Activated T-cell treated with anti-CD3 and anti-CD28 coated beads, Interleukin-2, amount 50 U/mL, for 4 hours (primary cell): ENCODE measurements at regions not wholly inside any gene's neighbourhood (a gene's known extent, or its start where the extent isn't known, plus 50 kb on each side); places are given as distances from the start of the nearest gene placed in this dataset.

Experiments used
- ATAC-seq, 2 donors: fragments of 200-7000 bp; cut with Tn5 transposase; one replicate each; pipeline ENCODE4 v1.10.0; 2021
- DNase-seq: peaks from one replicate; pipeline ENCODE4 v3.0.0-alpha.2; 2020
- H3K27me3 Mint-ChIP-seq: one replicate; pipeline ENCODE4 v1.8.0; 2021; ENCODE audit warnings: low read depth, mixed read lengths
- H3K36me3 Mint-ChIP-seq: one replicate; pipeline ENCODE4 v1.8.0; 2022; ENCODE audit warnings: mixed read lengths; ENCODE audit not compliant: insufficient read depth
- H3K4me1 Mint-ChIP-seq: one replicate; pipeline ENCODE4 v1.8.0; 2021; ENCODE audit warnings: low read depth, mixed read lengths
- H3K4me3 Mint-ChIP-seq: one replicate; pipeline ENCODE4 v1.8.0; 2021; ENCODE audit warnings: mild to moderate bottlenecking, moderate library complexity, mixed read lengths
- H3K9me3 Mint-ChIP-seq: one replicate; pipeline ENCODE4 v1.8.0; 2021; ENCODE audit warnings: mixed read lengths

DNA sequence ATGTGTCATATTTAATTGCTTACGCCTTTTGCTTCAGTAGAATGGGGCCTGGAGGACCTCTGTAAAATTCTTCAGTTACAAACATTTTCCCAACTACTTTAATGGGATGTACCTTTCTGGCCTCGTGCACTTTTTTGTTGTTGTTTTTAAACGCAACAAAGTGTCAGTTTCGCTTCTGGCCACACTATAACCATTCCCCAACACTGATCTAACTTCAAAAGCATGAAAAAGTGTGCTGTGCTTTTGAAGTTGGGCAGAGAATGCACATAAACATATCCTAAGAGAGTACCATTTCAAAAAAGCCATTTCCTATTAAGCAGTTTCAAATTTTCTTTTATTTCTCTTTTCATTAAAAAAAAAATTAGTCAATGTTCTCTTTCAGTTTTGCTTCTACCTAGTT is 435.8 kb downstream of the CNTN6 start:
- peaks cover 10% of the 10 kb centered on the region for H3K9me3 Mint-ChIP-seq
- H3K4me3 Mint-ChIP-seq, result no peak overlapping the region
- ATAC-seq (no peak), DNase-seq (no peak)
- H3K27me3 Mint-ChIP-seq, result no peaks in the 10 kb centered on the region
- H3K4me1 Mint-ChIP-seq, result no peaks in the 10 kb centered on the region
- no peaks in the 10 kb centered on the region for H3K36me3 Mint-ChIP-seq

DNA sequence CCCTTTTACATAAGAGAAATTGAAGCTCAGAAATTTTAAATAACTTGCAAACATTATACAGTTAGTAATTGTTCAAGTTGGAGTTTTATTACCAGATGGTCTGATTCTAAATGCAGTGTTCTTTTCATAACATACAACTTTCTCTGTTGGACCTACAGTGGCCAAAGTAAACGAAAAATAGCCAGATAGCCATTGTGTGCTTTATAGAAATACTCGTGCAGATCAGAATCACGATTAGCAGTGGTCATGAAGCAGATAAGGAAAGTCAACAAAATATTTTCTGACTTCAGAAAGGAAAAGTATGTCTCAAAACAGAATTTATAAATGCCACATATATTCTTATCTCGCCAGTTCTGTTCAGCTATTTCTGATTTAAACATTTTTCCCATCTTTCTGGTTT is 436.9 kb downstream of the CNTN6 start:
- Mint-ChIP-seq H3K4me1 (no peaks in the 10 kb centered on the region), H3K9me3 (peaks cover 15% of the 10 kb centered on the region), H3K27me3 (no peaks in the 10 kb centered on the region), H3K4me3 (no peak overlapping the region), H3K36me3 (no peaks in the 10 kb centered on the region)
- DNase-seq, result no peak
- ATAC-seq, result no peak

DNA sequence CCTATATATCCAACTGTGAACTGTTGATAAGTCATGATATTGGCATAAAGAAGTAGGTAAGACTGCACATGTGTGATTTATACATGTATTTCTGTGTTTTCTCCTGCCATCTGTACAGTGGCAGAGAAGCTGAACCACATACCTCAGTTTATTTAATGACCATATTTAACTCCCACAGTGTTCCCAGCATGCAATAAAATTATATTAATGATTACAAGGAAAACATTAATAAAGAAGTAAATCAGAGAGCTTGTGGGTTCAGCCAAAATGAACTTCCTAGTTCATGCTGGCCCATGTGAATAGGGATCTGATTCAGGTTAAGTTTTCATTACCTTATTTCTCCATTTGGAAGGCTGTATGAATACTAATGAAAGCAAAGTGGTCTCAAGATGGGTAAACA is 439.2 kb downstream of the CNTN6 start:
- peaks cover 16% of the 10 kb centered on the region for H3K9me3 Mint-ChIP-seq
- H3K4me3 Mint-ChIP-seq, result no peak overlapping the region
- H3K36me3 Mint-ChIP-seq, result no peaks in the 10 kb centered on the region
- no peaks in the 10 kb centered on the region for H3K27me3 Mint-ChIP-seq
- ATAC-seq (no peak), DNase-seq (no peak)
- no peaks in the 10 kb centered on the region for H3K4me1 Mint-ChIP-seq

DNA sequence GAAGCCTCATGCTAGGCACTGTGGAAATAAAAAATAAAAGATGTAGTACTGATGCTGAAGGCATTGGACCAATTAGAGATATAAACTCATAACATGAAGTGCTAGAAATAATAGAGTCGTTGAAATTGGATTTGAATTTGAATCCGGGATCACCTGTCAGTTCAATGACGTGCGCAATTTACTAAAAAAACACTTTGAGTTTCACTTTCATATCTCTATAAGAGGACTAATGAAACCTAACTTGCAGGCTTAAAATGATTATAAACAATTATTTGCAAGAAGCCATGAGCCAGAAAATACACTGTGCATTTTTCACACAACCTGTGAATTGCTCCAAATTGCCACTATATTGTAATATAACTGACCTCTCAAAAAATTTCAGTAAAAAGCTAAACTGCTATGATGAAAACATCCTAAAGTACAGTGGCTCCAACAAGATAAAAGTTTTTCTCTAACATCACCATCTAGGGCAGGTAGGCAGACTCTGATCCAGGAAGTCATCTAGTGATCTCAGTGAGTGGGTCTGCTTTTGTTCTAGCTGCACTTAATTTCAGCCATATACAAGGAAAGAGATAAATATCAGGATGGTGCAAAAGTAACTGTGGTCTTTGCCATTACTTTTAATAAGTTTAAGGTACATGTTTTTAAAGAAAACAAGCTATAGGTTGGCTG is 440.2 kb downstream of the CNTN6 start:
- Mint-ChIP-seq H3K36me3 (no peaks in the 10 kb centered on the region), H3K4me1 (no peaks in the 10 kb centered on the region), H3K9me3 (peaks cover 19% of the 10 kb centered on the region), H3K4me3 (no peak overlapping the region), H3K27me3 (no peaks in the 10 kb centered on the region)
- ATAC-seq (no peak), DNase-seq (no peak)

DNA sequence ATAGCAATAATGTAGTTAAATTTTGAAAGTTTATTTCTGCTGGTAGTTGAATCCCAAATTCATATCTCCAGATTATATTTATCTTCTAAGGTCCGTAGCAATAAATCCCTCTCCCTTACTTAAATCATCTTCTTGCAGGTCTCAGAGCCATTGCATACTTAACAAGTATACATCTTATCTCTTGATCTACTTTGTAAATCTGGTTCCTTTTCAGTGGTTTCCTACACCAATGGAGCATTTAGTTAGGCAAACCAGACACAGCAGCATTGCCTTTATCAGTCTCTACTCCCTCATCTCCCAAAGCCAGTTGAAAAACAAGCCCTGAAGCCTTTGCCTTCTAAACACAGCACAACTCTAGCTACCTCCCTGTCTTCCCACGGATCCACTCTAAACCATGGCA is 440.9 kb downstream of the CNTN6 start:
- ATAC-seq (no peak), DNase-seq (no peak)
- no peak overlapping the region for H3K4me3 Mint-ChIP-seq
- H3K27me3 Mint-ChIP-seq, result no peaks in the 10 kb centered on the region
- H3K9me3 Mint-ChIP-seq, result peaks cover 20% of the 10 kb centered on the region
- H3K4me1 Mint-ChIP-seq, result no peaks in the 10 kb centered on the region
- no peaks in the 10 kb centered on the region for H3K36me3 Mint-ChIP-seq

DNA sequence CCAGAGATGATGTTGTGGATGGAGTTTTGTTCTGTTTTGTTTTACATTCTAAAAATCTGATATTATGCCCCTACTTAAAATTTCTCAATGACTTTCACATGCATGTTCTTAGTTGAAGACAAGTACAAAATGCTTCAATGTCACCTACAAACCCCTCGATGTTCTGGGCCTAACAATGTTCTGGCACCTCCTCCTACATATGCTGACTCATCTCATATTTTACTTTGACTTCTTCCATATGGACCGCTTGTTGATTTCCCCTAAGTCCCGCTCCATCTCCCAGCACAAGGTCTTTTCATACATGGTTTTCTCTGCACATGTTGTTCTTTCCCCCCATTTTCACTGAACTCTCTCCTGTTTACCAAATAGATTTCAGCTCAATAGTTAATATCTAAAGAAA is 441.4 kb downstream of the CNTN6 start:
- no peaks in the 10 kb centered on the region for H3K4me1 Mint-ChIP-seq
- H3K36me3 Mint-ChIP-seq, result no peaks in the 10 kb centered on the region
- no peaks in the 10 kb centered on the region for H3K27me3 Mint-ChIP-seq
- peaks cover 24% of the 10 kb centered on the region for H3K9me3 Mint-ChIP-seq
- ATAC-seq (no peak), DNase-seq (no peak)
- H3K4me3 Mint-ChIP-seq, result no peak overlapping the region

DNA sequence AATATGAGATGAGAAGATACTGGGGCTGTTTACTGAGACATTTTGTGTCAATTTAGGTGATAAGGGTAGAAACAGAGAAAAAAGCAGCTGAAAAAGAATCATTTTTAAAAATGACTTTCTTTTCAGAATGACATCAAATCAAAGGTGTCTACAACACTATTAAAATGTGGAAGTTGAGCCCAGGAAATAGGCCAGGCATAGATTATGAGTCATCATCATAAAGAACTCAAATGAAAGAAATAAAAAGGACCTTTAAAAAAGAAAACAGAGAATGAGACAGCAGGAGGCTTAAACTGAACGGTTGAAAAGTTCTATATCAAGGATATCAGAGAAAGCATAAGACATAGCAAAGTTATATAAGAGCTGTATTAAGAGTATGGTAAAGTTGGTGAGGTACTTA is 442.5 kb downstream of the CNTN6 start:
- ATAC-seq, result no peak
- H3K27me3 Mint-ChIP-seq, result no peaks in the 10 kb centered on the region
- no peaks in the 10 kb centered on the region for H3K36me3 Mint-ChIP-seq
- no peaks in the 10 kb centered on the region for H3K4me1 Mint-ChIP-seq
- H3K4me3 Mint-ChIP-seq, result no peak overlapping the region
- DNase-seq, result no peak
- H3K9me3 Mint-ChIP-seq, result peaks cover 19% of the 10 kb centered on the region

DNA sequence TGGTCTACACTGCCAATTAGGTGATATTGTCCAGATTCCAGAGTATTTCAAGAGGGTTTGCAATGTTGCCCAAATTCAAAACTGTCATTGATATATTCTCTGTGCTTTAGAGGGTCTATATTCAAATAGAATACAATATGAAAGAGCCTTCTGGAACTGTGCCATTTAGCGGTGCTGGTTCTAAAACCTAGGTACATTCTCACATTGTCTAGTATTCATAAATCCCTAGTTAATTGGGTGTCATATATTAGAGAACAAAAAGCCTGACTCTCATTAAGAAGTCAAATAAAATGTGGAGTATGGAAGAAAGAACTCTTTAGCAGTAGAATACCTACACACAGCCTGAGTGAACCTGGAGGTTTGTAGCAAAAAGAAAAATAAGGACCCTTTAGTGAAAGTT is 447.9 kb downstream of the CNTN6 start:
- no peak overlapping the region for H3K4me3 Mint-ChIP-seq
- ATAC-seq (no peak), DNase-seq (no peak)
- peaks cover 14% of the 10 kb centered on the region for H3K9me3 Mint-ChIP-seq
- no peaks in the 10 kb centered on the region for H3K27me3 Mint-ChIP-seq
- no peaks in the 10 kb centered on the region for H3K4me1 Mint-ChIP-seq
- no peaks in the 10 kb centered on the region for H3K36me3 Mint-ChIP-seq

DNA sequence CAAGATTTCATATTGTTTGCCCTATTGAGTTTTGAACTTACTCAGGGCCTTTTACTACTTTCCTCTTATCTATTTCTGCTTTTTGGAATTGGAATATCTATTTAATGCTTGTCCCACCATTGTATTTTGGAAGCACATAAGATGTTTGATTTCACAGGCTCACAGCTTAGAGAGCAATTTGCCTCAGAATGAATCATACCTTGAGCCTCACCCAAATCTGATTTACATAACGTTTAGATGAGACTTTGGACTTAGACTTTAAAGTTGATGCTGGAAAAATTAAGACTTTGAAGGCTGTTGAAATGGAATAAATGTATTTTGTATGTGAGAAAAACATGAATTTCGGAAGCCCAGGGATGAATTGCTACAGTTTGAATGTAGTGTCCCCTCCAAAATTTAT is 458.9 kb downstream of the CNTN6 start:
- ATAC-seq, result no peak
- no peaks in the 10 kb centered on the region for H3K27me3 Mint-ChIP-seq
- H3K36me3 Mint-ChIP-seq, result no peaks in the 10 kb centered on the region

DNA sequence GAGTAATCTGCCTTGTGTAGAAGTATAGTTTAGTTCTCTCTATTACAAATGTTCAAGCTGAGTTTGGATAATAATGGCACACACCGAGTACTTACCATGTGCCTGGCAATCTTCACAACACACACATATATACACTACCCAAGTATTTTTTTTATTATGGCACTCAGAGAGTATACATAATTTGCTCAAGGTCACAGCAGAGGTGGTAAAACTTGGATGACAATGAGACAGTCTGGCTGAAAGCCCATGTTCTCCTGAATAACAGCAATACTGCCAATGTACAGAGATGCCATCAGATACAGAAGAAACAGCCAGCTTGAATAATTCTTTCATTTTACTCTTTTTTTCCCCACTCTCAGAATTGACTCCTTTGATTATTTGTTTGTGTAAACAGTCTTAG is 460.0 kb downstream of the CNTN6 start:
- Mint-ChIP-seq H3K4me1 (no peaks in the 10 kb centered on the region), H3K9me3 (peaks cover 9% of the 10 kb centered on the region), H3K27me3 (no peaks in the 10 kb centered on the region), H3K4me3 (no peak overlapping the region), H3K36me3 (no peaks in the 10 kb centered on the region)
- DNase-seq (no peak), ATAC-seq (no peak)

More for the DNA sequence above, 458.9 kb downstream of the CNTN6 start:
- Mint-ChIP-seq H3K9me3 (peaks cover 9% of the 10 kb centered on the region), H3K4me3 (no peak overlapping the region), H3K4me1 (no peaks in the 10 kb centered on the region)
- no peak for DNase-seq

DNA sequence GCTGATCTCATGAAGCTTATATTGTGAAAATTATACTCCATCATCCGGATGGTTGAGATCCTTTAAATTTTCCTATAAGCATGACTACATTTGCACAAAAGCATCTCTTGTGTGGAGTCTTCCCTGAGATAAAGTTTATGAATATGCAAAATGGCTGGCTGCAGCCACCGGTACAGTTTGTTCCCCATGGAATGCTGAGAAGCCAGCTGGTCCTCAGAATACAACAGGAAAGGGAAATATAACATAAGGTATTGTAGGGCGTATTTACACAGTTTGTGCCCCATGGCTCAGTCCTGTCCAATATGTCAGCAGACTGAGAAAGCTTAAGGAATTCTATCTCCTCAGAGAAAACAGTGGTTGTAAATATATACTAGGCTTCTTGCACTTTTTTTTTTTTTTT is 468.6 kb downstream of the CNTN6 start:
- Mint-ChIP-seq H3K4me3 (no peak overlapping the region), H3K4me1 (no peaks in the 10 kb centered on the region), H3K27me3 (no peaks in the 10 kb centered on the region), H3K36me3 (no peaks in the 10 kb centered on the region), H3K9me3 (peaks cover 16% of the 10 kb centered on the region)
- ATAC-seq, result no peak
- DNase-seq, result no peak

DNA sequence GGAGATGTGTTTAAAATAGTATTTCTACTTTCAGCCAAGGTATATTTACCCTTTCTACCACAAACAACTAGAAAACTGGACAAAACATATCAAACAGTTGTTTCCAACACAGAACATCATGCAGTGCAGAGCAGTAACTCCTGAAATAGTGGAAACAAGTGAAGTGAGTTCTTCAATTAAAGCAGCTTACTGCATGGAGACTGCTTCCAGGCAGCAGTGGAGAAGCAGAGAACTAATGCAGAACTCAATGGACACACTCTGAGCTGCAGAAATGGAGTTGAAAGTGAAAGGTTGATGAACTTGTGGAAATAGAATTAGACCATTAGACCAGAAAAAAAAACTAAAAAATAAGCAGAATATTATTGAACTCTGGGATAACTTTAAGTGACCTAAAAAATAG is 478.9 kb downstream of the CNTN6 start:
- Mint-ChIP-seq H3K27me3 (no peaks in the 10 kb centered on the region), H3K36me3 (no peaks in the 10 kb centered on the region), H3K4me3 (no peak overlapping the region), H3K9me3 (peaks cover 3% of the 10 kb centered on the region), H3K4me1 (no peaks in the 10 kb centered on the region)
- ATAC-seq (no peak), DNase-seq (no peak)

DNA sequence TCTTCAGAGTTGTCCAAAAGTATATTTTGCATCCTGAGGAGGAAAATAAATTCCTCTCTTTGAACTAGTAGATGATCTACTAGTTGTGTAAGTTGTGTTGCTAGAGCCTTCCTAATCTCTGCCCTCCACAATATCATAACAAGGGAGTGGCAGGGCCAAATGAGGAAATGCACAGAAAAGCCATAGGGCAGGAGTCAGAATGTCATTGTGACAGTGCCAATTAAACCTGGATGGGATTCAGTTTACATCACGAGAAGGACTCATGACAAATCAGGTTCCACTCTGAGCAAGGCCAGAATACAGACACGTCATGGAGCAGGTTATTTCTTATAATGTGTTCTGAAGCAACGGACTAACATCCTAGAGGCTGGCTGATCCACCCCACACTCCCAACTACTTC is 483.2 kb downstream of the CNTN6 start:
- H3K36me3 Mint-ChIP-seq, result no peaks in the 10 kb centered on the region
- DNase-seq, result no peak
- H3K4me3 Mint-ChIP-seq, result no peak overlapping the region
- no peaks in the 10 kb centered on the region for H3K4me1 Mint-ChIP-seq
- peaks cover 3% of the 10 kb centered on the region for H3K9me3 Mint-ChIP-seq
- ATAC-seq, result no peak
- no peaks in the 10 kb centered on the region for H3K27me3 Mint-ChIP-seq

DNA sequence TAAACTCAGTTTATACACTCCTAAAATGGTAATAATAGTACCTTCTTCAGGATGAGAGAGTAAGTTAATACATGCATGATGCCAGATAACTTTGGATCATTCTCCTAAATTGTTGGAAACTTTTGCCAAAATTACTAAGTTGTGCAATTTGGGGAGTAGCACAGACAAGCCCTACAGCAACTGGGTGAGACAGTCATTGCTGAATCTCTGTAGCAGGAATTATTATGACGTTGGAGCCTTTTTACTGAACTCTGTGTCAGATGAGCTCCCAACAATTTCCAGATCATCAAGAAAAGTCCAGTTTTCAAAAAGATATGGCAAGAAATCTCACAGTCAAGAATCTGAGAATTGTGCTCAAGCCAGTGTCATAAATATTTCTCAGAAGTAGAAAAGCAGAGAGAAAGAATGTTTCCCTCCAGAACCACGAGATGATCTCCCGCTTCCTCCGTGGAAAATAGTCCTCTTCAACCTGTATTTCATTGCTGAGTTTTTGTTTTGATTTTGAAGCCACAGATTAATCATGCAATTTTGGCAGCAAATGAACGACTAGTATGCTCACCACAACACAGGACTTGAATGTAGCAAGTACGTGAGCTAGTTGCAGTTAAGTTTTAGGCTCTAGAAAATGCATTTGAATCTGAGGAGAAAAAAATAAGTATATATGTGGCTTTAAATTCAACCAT is 485.4 kb downstream of the CNTN6 start:
- no peak for ATAC-seq
- H3K9me3 Mint-ChIP-seq, result no peaks in the 10 kb centered on the region
- H3K36me3 Mint-ChIP-seq, result no peaks in the 10 kb centered on the region

DNA sequence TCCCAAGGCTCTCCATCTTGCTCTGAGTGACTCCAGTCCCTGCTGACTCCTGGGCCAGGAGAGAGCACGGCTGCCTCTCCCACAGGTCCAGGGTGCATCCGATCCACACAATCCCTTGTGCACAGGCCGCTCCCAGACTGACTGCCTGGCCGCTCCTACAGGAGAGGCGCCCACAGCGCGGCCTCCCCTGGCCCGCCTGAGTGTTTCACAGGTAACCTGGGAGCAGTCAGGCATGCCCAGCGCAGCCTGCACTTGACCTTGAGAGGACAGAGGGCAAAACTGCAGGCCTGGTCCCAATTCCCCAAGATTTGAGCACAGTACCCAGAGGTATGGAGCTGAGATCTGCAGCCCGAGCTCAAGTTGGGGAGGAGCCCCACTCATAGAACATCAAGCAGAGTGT is 490.2 kb downstream of the CNTN6 start:
- peaks cover 14% of the 10 kb centered on the region for H3K9me3 Mint-ChIP-seq
- no peaks in the 10 kb centered on the region for H3K36me3 Mint-ChIP-seq
- no peaks in the 10 kb centered on the region for H3K27me3 Mint-ChIP-seq
- H3K4me1 Mint-ChIP-seq, result no peaks in the 10 kb centered on the region
- ATAC-seq (no peak), DNase-seq (no peak)
- H3K4me3 Mint-ChIP-seq, result no peak overlapping the region

More for the DNA sequence above, 485.4 kb downstream of the CNTN6 start:
- DNase-seq, result no peak
- no peak overlapping the region for H3K4me3 Mint-ChIP-seq
- H3K4me1 Mint-ChIP-seq, result no peaks in the 10 kb centered on the region
- no peaks in the 10 kb centered on the region for H3K27me3 Mint-ChIP-seq
